HEK293T (cell line): ENCODE measurements at regions not wholly inside any gene's neighbourhood (a gene's known extent, or its start where the extent isn't known, plus 50 kb on each side); places are given as distances from the start of the nearest gene placed in this dataset.

Experiments used
- BHLHE40 ChIP-seq: fragments of 450-650 bp; IDR thresholded peaks from 2 replicates; pipeline ENCODE4 v1.6.1; 2016; ENCODE audit warnings: mild to moderate bottlenecking, moderate library complexity, borderline replicate concordance
- CTBP1 ChIP-seq: fragments of 450-650 bp; IDR thresholded peaks from 2 replicates; pipeline ENCODE4 v1.6.1; 2016; ENCODE audit warnings: borderline replicate concordance
- ELF4 ChIP-seq: fragments of 450-650 bp; IDR thresholded peaks from 2 replicates; pipeline ENCODE4 v1.6.1; 2017; ENCODE audit warnings: antibody characterized with exemption
- FOXK2 ChIP-seq: fragments of 450-650 bp; IDR thresholded peaks from 2 replicates; pipeline ENCODE4 v1.6.1; 2016; ENCODE audit warnings: mild to moderate bottlenecking
- FOXM1 ChIP-seq: fragments of 450-650 bp; IDR thresholded peaks from 2 replicates; pipeline ENCODE4 v1.6.1; 2017; ENCODE audit warnings: mild to moderate bottlenecking, borderline replicate concordance
- LEF1 ChIP-seq: fragments of 450-650 bp; IDR thresholded peaks from 2 replicates; pipeline ENCODE4 v1.6.1; 2017; ENCODE audit warnings: mild to moderate bottlenecking, borderline replicate concordance
- NFRKB ChIP-seq: fragments of 450-650 bp; IDR thresholded peaks from 2 replicates; pipeline ENCODE4 v1.6.1; 2016; ENCODE audit warnings: mild to moderate bottlenecking, moderate library complexity
- PKNOX1 ChIP-seq: fragments of 450-650 bp; IDR thresholded peaks from 2 replicates; pipeline ENCODE4 v1.6.1; 2016
- SUZ12 ChIP-seq: fragments of 450-650 bp; IDR thresholded peaks from 2 replicates; pipeline ENCODE4 v1.6.1; 2016; ENCODE audit warnings: mild to moderate bottlenecking

- TF ChIP-seq ELF4 (no peak), FOXM1 (no peak), NFRKB (no peak), BHLHE40 (no peak), FOXK2 (no peak), CTBP1 (no peak), SUZ12 (no peak), LEF1 (no peak), PKNOX1 (no peak)
Observed at GRCh38 chrX:150063674-150064073, 125.4 kb upstream of the EOLA2 start.
